H9 (cell line): ENCODE measurements at regions not wholly inside any gene's neighbourhood (a gene's known extent, or its start where the extent isn't known, plus 50 kb on each side); places are given as distances from the start of the nearest gene placed in this dataset.

Experiments
- DNase-seq: peaks from one replicate; pipeline ENCODE4 v3.0.0-alpha.2; 2017
- H2AFZ ChIP-seq: one replicate; pipeline ENCODE4 v1.6.1; 2013; ENCODE audit warnings: mild to moderate bottlenecking, low read length, control low read depth, moderate library complexity
- H2AK5ac ChIP-seq: 2 replicates; pipeline ENCODE4 v1.6.1; 2013; ENCODE audit warnings: low read length, control low read depth, mixed read lengths; ENCODE audit not compliant: insufficient read length
- H2BK120ac ChIP-seq: one replicate; pipeline ENCODE4 v1.6.1; 2013; ENCODE audit warnings: low read depth, mild to moderate bottlenecking, low read length, control low read depth, inconsistent platforms; ENCODE audit not compliant: poor library complexity, severe bottlenecking
- H2BK12ac ChIP-seq: 2 replicates; pipeline ENCODE4 v1.6.1; 2013; ENCODE audit warnings: low read length, control low read depth, mixed read lengths, low read depth; ENCODE audit not compliant: insufficient read length
- H2BK15ac ChIP-seq: 2 replicates; pipeline ENCODE4 v1.6.1; 2013; ENCODE audit warnings: low read depth, low read length, control low read depth
- H2BK20ac ChIP-seq: one replicate; pipeline ENCODE4 v1.6.1; 2013; ENCODE audit warnings: low read depth, mild to moderate bottlenecking, low read length, control low read depth, inconsistent platforms; ENCODE audit not compliant: poor library complexity, severe bottlenecking
- H2BK5ac ChIP-seq: 2 replicates; pipeline ENCODE4 v1.6.1; 2013; ENCODE audit warnings: low read length, control low read depth, mixed read lengths; ENCODE audit not compliant: insufficient read length
- H3K14ac ChIP-seq: 2 replicates; pipeline ENCODE4 v1.6.1; 2013; ENCODE audit warnings: low read length, control low read depth; ENCODE audit not compliant: insufficient read depth
- H3K18ac ChIP-seq: 2 replicates; pipeline ENCODE4 v1.6.1; 2013; ENCODE audit warnings: low read depth, mild to moderate bottlenecking, mixed read lengths, low read length, control low read depth; ENCODE audit not compliant: insufficient read length
- H3K23ac ChIP-seq: 2 replicates; pipeline ENCODE4 v1.6.1; 2013; ENCODE audit warnings: low read length, control low read depth, mixed read lengths, low read depth; ENCODE audit not compliant: insufficient read length
- H3K23me2 ChIP-seq: 2 replicates; pipeline ENCODE4 v1.6.1; 2013; ENCODE audit warnings: low read depth, mild to moderate bottlenecking, mixed read lengths, low read length, control low read depth; ENCODE audit not compliant: insufficient read length, poor library complexity, severe bottlenecking
- H3K27ac ChIP-seq: 2 replicates; pipeline ENCODE4 v1.5.1; 2013; ENCODE audit warnings: low read length, control low read depth, mixed read lengths, low read depth; ENCODE audit not compliant: insufficient read length
- H3K27me3 ChIP-seq: 2 replicates; pipeline ENCODE4 v1.6.1; 2013; ENCODE audit warnings: low read length, control low read depth, inconsistent platforms; ENCODE audit not compliant: insufficient read depth
- H3K4ac ChIP-seq: 2 replicates; pipeline ENCODE4 v1.6.1; 2013; ENCODE audit warnings: low read depth, mild to moderate bottlenecking, control low read depth, inconsistent platforms, low read length, moderate library complexity
- H3K4me1 ChIP-seq: 2 replicates; pipeline ENCODE4 v1.6.1; 2013; ENCODE audit warnings: low read length, control low read depth, inconsistent platforms; ENCODE audit not compliant: insufficient read depth
- H3K4me2 ChIP-seq: 2 replicates; pipeline ENCODE4 v1.6.1; 2013; ENCODE audit warnings: low read length, control low read depth, mixed read lengths; ENCODE audit not compliant: insufficient read length, insufficient read depth
- H3K56ac ChIP-seq: 2 replicates; pipeline ENCODE4 v1.6.1; 2013; ENCODE audit warnings: low read depth, mild to moderate bottlenecking, mixed read lengths, low read length, control low read depth; ENCODE audit not compliant: insufficient read length
- H3K79me1 ChIP-seq: 2 replicates; pipeline ENCODE4 v1.6.1; 2013; ENCODE audit warnings: low read depth, mild to moderate bottlenecking, moderate library complexity, low read length, control low read depth, inconsistent platforms; ENCODE audit not compliant: insufficient read depth, poor library complexity, severe bottlenecking
- H3K79me2 ChIP-seq: 2 replicates; pipeline ENCODE4 v1.6.1; 2013; ENCODE audit warnings: low read length, control low read depth, inconsistent platforms; ENCODE audit not compliant: insufficient read depth
- H3K9ac ChIP-seq: 2 replicates; pipeline ENCODE4 v1.6.1; 2013; ENCODE audit warnings: low read length, control low read depth, mixed read lengths; ENCODE audit not compliant: insufficient read length; ENCODE audit errors: extremely low read depth
- H3K9me3 ChIP-seq: one replicate; pipeline ENCODE4 v1.6.1; 2013; ENCODE audit warnings: low read depth, low read length, inconsistent platforms; ENCODE audit not compliant: control insufficient read depth
- H3T11ph ChIP-seq: one replicate; pipeline ENCODE4 v1.6.1; 2013; ENCODE audit warnings: mild to moderate bottlenecking, low read length, control low read depth, inconsistent platforms
- H4K20me1 ChIP-seq: one replicate; pipeline ENCODE4 v1.6.1; 2013; ENCODE audit not compliant: control insufficient read depth, insufficient read length, insufficient read depth
- H4K5ac ChIP-seq: 2 replicates; pipeline ENCODE4 v1.6.1; 2013; ENCODE audit warnings: low read depth, mild to moderate bottlenecking, mixed read lengths, low read length, control low read depth; ENCODE audit not compliant: insufficient read length
- H4K8ac ChIP-seq: replicated peaks from 2 replicates; pipeline ENCODE4 v1.6.1; 2013; ENCODE audit warnings: low read length, control low read depth, mixed read lengths, low read depth; ENCODE audit not compliant: insufficient read length
- H4K91ac ChIP-seq: 2 replicates; pipeline ENCODE4 v1.6.1; 2013; ENCODE audit warnings: low read depth, mild to moderate bottlenecking, moderate library complexity, mixed read lengths, low read length, control low read depth; ENCODE audit not compliant: insufficient read length
- H3K27ac Mint-ChIP-seq, 3 experiments: 2 replicates in 2 of 3; 3 replicates in 1 of 3; pipeline ENCODE4 v1.8.0; 2020 to 2021; ENCODE audit warnings: mixed read lengths in 3 of 3, mild to moderate bottlenecking in 1 of 3, moderate library complexity in 1 of 3
- H3K27me3 Mint-ChIP-seq: 2 replicates; pipeline ENCODE4 v1.8.0; 2021; ENCODE audit warnings: low read depth, mild to moderate bottlenecking, moderate library complexity, mixed read lengths
- H3K36me3 Mint-ChIP-seq, 3 experiments: 2 replicates in 2 of 3; 3 replicates in 1 of 3; pipeline ENCODE4 v1.8.0; 2020 to 2021; ENCODE audit warnings: low read depth in 3 of 3, mixed read lengths in 3 of 3; ENCODE audit not compliant: insufficient read depth in 1 of 3
- H3K4me1 Mint-ChIP-seq, 2 experiments: 2 replicates each; pipeline ENCODE4 v1.8.0; 2020; ENCODE audit warnings: mixed read lengths in 2 of 2
- H3K4me3 Mint-ChIP-seq, 2 experiments: 2 replicates in 1 of 2; 3 replicates in 1 of 2; pipeline ENCODE4 v1.8.0; 2020 to 2021; ENCODE audit warnings: mild to moderate bottlenecking in 2 of 2, mixed read lengths in 2 of 2, moderate library complexity in 1 of 2
- H3K9me3 Mint-ChIP-seq, 2 experiments: 2 replicates in 1 of 2; 3 replicates in 1 of 2; pipeline ENCODE4 v1.8.0; 2020; ENCODE audit warnings: mild to moderate bottlenecking in 2 of 2, mixed read lengths in 2 of 2, moderate library complexity in 1 of 2
- WGBS: extraction: QIAGEN DNeasy Blood & Tissue Kit; methylation state at CpG from one replicate; pipeline ENCODE4 v1.1.7; 2013; ENCODE audit warnings: missing lambda C conversion rate, low lambda C conversion rate, mixed read lengths; ENCODE audit not compliant: insufficient read length; ENCODE audit errors: extremely low coverage; 5-methylcytosine and 5-hydroxymethylcytosine counted together
- TF ChIP-seq, protein P1 (sequence below): fragments of 200-600 bp; sonication (generic); conservative IDR thresholded peaks from 3 replicates; pipeline ENCODE4 v1.8.0; 2021; ENCODE audit warnings: antibody characterized with exemption, mild to moderate bottlenecking

DNA sequence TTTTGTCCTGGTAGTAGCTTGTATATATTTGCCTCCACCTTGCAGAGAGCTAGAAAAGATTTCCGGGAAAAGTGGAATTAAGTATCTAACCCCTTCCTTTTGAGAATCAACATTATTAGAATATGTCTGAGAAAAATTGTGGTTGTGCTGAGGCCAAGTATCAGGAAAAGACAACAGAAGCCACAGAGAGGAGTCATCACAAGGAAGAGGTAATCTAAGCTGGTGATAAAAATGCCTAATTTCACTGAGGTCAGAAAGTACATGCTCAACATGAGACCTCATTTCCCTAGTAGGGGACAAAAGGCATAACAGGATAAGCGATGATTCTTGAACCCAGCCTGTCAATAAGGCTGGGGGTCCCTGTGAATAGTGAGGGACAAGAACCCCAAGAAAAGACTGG lies 97.0 kb upstream of the PDE1C start:
- Mint-ChIP-seq H3K36me3 (no peaks in the 10 kb centered on the region), H3K4me1 (peaks cover 2 to 5% of the 10 kb centered on the region in 2 experiments; a peak in 2 of 4 replicates), H3K27me3 (peaks cover 9% of the 10 kb centered on the region), H3K4me3 (no peak overlapping the region), H3K9me3 (peaks cover 0 to 1% of the 10 kb centered on the region in 2 experiments; a peak in 2 of 5 replicates), H3K27ac (no peak overlapping the region)
- H2AK5ac ChIP-seq = no peak overlapping the region
- no peaks in the 10 kb centered on the region for H3K79me2 ChIP-seq
- H3K56ac ChIP-seq = no peak overlapping the region
- H3K9ac ChIP-seq = no peak overlapping the region
- 0 out of 2 replicates have a peak, but pooled peaks cover 2% of the 10 kb centered on the region for H3K27me3 ChIP-seq
- no peak overlapping the region for H3K14ac ChIP-seq
- no peak overlapping the region for H4K5ac ChIP-seq
- H4K91ac ChIP-seq = no peak overlapping the region
- no peak overlapping the region for H2BK15ac ChIP-seq
- no peaks in the 10 kb centered on the region for H3K23me2 ChIP-seq
- DNase-seq = no peak
- no peak overlapping the region for H3K4ac ChIP-seq
- H3K79me1 ChIP-seq = no peaks in the 10 kb centered on the region
- no peak overlapping the region for H3K18ac ChIP-seq
- H3K27ac ChIP-seq = no peak overlapping the region
- H2BK5ac ChIP-seq = no peak overlapping the region
- H3K4me1 ChIP-seq = no peaks in the 10 kb centered on the region
- no peak overlapping the region for H3K4me2 ChIP-seq
- H4K20me1 ChIP-seq = no peaks in the 10 kb centered on the region
- WGBS = no CpG with 5 or more reads among the region's 2 CpGs
- H2BK20ac ChIP-seq = no peak overlapping the region
- H3K23ac ChIP-seq = no peak overlapping the region
- H2AFZ ChIP-seq = no peak overlapping the region
- H3K9me3 ChIP-seq = no peaks in the 10 kb centered on the region
- H4K8ac ChIP-seq = no peak overlapping the region
- H2BK120ac ChIP-seq = no peak overlapping the region
- no peak overlapping the region for H2BK12ac ChIP-seq
- H3T11ph ChIP-seq = no peak overlapping the region
- TF ChIP-seq, protein P1, sequence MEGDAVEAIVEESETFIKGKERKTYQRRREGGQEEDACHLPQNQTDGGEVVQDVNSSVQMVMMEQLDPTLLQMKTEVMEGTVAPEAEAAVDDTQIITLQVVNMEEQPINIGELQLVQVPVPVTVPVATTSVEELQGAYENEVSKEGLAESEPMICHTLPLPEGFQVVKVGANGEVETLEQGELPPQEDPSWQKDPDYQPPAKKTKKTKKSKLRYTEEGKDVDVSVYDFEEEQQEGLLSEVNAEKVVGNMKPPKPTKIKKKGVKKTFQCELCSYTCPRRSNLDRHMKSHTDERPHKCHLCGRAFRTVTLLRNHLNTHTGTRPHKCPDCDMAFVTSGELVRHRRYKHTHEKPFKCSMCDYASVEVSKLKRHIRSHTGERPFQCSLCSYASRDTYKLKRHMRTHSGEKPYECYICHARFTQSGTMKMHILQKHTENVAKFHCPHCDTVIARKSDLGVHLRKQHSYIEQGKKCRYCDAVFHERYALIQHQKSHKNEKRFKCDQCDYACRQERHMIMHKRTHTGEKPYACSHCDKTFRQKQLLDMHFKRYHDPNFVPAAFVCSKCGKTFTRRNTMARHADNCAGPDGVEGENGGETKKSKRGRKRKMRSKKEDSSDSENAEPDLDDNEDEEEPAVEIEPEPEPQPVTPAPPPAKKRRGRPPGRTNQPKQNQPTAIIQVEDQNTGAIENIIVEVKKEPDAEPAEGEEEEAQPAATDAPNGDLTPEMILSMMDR = no peak
